ENCODE measurements at regions not wholly inside any gene's neighbourhood (a gene's known extent, or its start where the extent isn't known, plus 50 kb on each side); places are given as distances from the start of the nearest gene placed in this dataset.

- Histone ChIP-seq H3K36me3 (ENCODE audit: low read depth) (no peaks in the 10 kb centered on the region), H3K27me3 (ENCODE audit: insufficient read depth, low read depth) (no peaks in the 10 kb centered on the region), H3K27ac (no peak overlapping the region), H2AFZ (no peak overlapping the region), H3K9me2 (ENCODE audit: insufficient read depth) (no peaks in the 10 kb centered on the region), H3K9me3 (ENCODE audit: insufficient read depth, low read depth) (no peaks in the 10 kb centered on the region), H3K4me2 (no peak overlapping the region), H3K4me1 (replicated peaks; ENCODE audit: insufficient read depth) (no peaks in the 10 kb centered on the region), H4K20me1 (ENCODE audit: insufficient read depth) (no peaks in the 10 kb centered on the region), H3F3A (ENCODE audit: insufficient read depth, low read depth) (no peaks in the 10 kb centered on the region), H3K4me3 (no peak overlapping the region), H3K79me2 (ENCODE audit: low read depth) (no peaks in the 10 kb centered on the region)
- ChIA-PET CTCF (no interaction called here), POLR2A (ENCODE audit: unreplicated experiment) (no interaction called here)
- intact Hi-C loops (cut with micrococcal nuclease; ENCODE audit: unreplicated experiment), result no loop called here
- no peak for TF ChIP-seq EZH2 (IDR thresholded peaks at IDR 0.05; ENCODE audit: low read depth)
- TF ChIP-seq, protein P1, sequence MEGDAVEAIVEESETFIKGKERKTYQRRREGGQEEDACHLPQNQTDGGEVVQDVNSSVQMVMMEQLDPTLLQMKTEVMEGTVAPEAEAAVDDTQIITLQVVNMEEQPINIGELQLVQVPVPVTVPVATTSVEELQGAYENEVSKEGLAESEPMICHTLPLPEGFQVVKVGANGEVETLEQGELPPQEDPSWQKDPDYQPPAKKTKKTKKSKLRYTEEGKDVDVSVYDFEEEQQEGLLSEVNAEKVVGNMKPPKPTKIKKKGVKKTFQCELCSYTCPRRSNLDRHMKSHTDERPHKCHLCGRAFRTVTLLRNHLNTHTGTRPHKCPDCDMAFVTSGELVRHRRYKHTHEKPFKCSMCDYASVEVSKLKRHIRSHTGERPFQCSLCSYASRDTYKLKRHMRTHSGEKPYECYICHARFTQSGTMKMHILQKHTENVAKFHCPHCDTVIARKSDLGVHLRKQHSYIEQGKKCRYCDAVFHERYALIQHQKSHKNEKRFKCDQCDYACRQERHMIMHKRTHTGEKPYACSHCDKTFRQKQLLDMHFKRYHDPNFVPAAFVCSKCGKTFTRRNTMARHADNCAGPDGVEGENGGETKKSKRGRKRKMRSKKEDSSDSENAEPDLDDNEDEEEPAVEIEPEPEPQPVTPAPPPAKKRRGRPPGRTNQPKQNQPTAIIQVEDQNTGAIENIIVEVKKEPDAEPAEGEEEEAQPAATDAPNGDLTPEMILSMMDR (conservative IDR thresholded peaks at IDR 0.05), result no peak
- BruUV-seq (replicated peaks), result no TSS peak
- no peak for DNase-seq
Observed at GRCh38 chr4:173475751-173476150, 54.3 kb downstream of the HAND2 start.

DNA sequence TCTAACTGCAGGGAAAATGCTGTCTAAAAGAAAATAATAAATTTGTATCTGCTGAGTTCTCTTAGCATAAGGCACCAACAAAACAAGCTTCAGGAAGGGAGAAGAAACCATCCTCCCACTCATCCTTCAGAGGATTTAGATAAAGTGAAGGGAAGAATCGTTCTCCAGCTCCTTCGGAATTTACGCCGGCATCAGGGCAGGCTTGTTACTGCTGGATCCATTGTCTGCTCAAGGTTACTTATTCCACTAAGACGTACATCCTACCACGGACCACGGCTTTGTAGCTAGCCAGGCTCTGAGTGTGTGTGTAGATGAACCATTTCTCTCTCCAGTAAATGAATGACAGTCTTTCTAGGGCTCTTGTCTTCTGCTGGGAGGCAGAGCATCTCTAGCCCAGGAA, 60.4 kb downstream of the HAND2 start:
- Histone ChIP-seq H3K36me3 (ENCODE audit: low read depth) (no peaks in the 10 kb centered on the region), H3K4me1 (replicated peaks; ENCODE audit: insufficient read depth) (no peaks in the 10 kb centered on the region), H3K9me2 (ENCODE audit: insufficient read depth) (no peaks in the 10 kb centered on the region), H3K9me3 (ENCODE audit: insufficient read depth, low read depth) (no peaks in the 10 kb centered on the region), H2AFZ (no peak overlapping the region), H3F3A (ENCODE audit: insufficient read depth, low read depth) (no peaks in the 10 kb centered on the region), H3K27me3 (ENCODE audit: insufficient read depth, low read depth) (no peaks in the 10 kb centered on the region), H3K4me2 (no peak overlapping the region), H3K79me2 (ENCODE audit: low read depth) (no peaks in the 10 kb centered on the region), H3K27ac (no peak overlapping the region), H3K4me3 (no peak overlapping the region), H4K20me1 (ENCODE audit: insufficient read depth) (no peaks in the 10 kb centered on the region)
- CTCF ChIA-PET, result no interaction called here
- no peak for TF ChIP-seq EZH2 (IDR thresholded peaks at IDR 0.05; ENCODE audit: low read depth)
- TF ChIP-seq, protein P1 (conservative IDR thresholded peaks at IDR 0.05), result no peak
- DNase-seq, result no peak
- intact Hi-C loops (cut with micrococcal nuclease; ENCODE audit: unreplicated experiment), result no loop called here
- BruUV-seq (replicated peaks), result no TSS peak
- POLR2A ChIA-PET (ENCODE audit: unreplicated experiment), result no interaction called here

GRCh38 chr4:173468314-173468713, 61.7 kb downstream of the HAND2 start:
- CTCF ChIA-PET, result no interaction called here
- Histone ChIP-seq H3K4me2 (no peak overlapping the region), H3K27ac (no peak overlapping the region), H3K4me3 (no peak overlapping the region), H3K9me3 (ENCODE audit: insufficient read depth, low read depth) (no peaks in the 10 kb centered on the region), H2AFZ (no peak overlapping the region), H3K36me3 (ENCODE audit: low read depth) (no peaks in the 10 kb centered on the region), H3K9me2 (ENCODE audit: insufficient read depth) (no peaks in the 10 kb centered on the region), H3K27me3 (ENCODE audit: insufficient read depth, low read depth) (no peaks in the 10 kb centered on the region), H3F3A (ENCODE audit: insufficient read depth, low read depth) (no peaks in the 10 kb centered on the region), H3K79me2 (ENCODE audit: low read depth) (no peaks in the 10 kb centered on the region), H4K20me1 (ENCODE audit: insufficient read depth) (no peaks in the 10 kb centered on the region), H3K4me1 (replicated peaks; ENCODE audit: insufficient read depth) (no peaks in the 10 kb centered on the region)
- no peak for DNase-seq
- intact Hi-C loops (cut with micrococcal nuclease; ENCODE audit: unreplicated experiment), result no loop called here
- TF ChIP-seq, protein P1 (conservative IDR thresholded peaks at IDR 0.05), result no peak
- POLR2A ChIA-PET (ENCODE audit: unreplicated experiment), result no interaction called here
- BruUV-seq (replicated peaks), result no TSS peak
